NCI-H1048 (cell line): ENCODE measurements at regions not wholly inside any gene's neighbourhood (a gene's known extent, or its start where the extent isn't known, plus 50 kb on each side); places are given as distances from the start of the nearest gene placed in this dataset.

Experiments
- DNase-seq: peaks from one replicate; lab custom pipeline; 2025; lab: John Stamatoyannopoulos, UW

DNA sequence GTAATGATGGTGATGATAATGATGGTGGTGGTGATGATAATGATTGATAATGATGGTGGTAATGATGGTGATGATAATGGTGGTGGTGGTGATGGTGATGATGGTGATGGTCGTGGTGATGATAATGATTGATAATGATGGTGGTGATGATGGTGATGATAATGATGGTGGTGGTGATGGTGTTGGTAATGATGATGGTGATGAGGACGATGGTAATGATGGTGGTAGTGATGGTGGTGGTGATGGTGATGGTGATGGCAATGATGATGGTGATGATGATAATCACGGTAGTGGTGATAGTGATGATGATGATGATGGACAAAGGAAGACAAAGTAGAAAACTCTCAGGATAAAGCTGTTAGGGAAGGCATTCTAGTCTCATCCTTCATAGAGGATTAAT is 310.5 kb downstream of the MSX2 start:
- DNase-seq: no peak

GRCh38 chr5:175032741-175033151 is 308.4 kb downstream of the MSX2 start:
- DNase-seq: no peak

DNA sequence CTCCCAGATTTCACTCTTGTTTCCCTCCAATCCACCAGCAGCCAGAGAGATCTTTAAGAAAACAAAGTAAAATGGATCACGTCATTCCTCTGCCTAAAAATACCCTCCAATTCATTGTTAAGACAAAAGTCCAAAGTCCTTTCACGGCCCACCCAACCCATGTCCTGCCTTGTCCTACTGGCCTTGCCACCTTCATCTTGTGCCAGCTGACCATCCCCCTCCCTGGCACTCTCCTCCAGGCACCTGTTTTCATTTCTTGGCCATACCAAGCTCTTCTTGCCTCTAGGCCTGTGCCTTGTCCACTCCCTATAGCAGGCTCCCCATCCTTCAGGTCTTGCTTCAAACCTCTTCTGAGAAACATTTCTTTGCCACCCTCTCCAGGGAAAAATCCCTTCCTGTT is 307.6 kb downstream of the MSX2 start:
- no peak for DNase-seq

- DNase-seq: no peak
These were observed 303.0 kb downstream of the MSX2 start for GRCh38 chr5:175027390-175027789.

- DNase-seq: no peak
These were observed 300.7 kb downstream of the MSX2 start for GRCh38 chr5:175025077-175025476.

DNA sequence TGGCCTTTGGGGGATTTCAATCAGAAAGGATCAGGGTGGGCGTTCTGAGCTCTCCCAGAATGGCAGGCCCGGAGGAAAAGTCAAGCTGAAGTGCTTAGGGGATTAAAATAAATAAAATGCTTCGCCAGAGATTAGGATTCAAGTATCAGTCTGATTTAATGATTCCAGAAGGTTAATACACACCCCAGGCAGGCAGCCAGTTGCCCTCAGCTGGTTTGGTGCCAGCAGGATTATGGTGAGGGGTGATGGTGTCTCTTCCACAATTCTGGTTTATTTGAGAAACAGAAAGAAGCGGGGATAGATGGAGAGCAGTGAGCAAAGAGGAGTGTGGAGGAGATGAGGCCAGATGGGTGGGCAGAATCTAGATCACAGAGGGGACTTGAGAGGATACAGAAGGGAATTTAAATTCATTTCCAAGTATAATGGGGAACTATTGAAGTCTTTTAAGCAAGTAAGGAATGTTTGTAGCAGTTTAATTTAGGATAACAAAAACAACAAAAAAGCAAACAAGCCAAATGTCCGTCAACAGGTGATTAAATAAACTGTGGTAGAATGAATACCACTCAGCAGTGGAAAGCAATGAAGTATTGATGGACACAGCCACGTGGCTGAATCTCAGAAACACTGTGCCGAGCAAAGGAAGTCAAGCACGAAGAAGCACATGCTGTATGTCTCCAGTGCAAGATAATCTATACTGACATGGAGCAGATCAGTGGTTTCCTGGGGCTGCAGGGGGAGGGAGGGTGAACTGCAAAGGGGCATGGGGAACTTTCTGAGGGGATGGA is 297.7 kb downstream of the MSX2 start:
- DNase-seq: no peak

- DNase-seq: no peak
These were observed 296.9 kb downstream of the MSX2 start for GRCh38 chr5:175021321-175021720.

GRCh38 chr5:175015028-175015685 is 290.8 kb downstream of the MSX2 start:
- no peak for DNase-seq

DNA sequence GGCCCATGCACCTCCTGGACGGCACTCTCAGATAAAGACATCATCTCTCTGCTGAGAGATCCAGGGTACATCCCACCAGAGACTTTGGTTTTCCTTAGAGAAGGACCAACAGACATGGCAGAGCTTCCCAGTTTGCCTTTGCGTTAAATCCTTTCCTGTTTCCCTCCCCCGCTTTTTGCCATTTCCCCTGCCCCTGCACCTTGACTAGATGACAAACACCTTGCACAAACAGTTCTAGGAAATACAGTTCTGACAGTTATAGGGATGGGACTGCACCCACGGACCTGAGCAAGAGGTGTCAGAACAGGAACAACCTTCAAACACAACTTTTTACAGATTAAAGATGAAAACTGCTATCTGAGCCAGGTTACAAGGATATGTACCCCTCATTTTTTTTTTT is 288.9 kb downstream of the MSX2 start:
- no peak for DNase-seq

DNA sequence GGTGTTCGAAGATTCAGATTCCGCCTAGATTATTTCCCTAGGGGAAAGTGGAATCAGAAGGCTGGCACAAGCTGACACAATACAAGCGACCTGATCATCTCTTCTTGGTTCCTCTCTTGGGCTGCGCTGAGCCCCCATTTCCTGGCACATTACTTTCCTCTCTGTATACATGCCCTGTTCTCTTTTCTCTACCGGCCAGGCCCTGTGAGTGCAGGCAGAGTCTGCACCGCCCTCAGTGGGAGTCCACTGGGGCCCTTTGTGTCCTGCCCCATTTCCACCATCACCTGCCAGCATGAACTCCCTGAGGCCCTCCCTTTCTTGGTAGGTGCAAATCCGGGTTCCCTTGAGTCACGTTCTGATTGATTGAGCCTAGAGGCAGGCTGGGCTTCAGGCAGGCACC is 287.9 kb downstream of the MSX2 start:
- DNase-seq: no peak

DNA sequence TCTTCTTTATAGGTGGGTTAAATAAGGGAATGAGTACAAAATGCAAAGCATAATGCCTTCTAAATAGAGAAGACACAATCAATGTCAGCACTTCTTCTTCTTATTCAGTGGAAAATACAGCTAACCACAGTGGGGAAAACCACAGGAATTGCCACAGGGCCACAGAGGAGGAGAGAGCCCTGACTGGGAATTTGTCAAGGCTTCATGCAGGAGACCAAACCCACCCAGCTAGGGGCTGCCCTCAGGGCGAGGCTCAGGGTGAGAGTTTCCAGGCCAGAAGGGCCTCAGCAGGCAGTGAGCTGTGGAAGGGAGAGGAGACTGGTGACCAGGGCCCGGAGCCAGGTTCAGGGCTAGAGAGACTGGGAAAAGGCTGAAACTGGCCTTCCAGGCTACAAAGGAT is 279.1 kb downstream of the MSX2 start:
- no peak for DNase-seq

DNA sequence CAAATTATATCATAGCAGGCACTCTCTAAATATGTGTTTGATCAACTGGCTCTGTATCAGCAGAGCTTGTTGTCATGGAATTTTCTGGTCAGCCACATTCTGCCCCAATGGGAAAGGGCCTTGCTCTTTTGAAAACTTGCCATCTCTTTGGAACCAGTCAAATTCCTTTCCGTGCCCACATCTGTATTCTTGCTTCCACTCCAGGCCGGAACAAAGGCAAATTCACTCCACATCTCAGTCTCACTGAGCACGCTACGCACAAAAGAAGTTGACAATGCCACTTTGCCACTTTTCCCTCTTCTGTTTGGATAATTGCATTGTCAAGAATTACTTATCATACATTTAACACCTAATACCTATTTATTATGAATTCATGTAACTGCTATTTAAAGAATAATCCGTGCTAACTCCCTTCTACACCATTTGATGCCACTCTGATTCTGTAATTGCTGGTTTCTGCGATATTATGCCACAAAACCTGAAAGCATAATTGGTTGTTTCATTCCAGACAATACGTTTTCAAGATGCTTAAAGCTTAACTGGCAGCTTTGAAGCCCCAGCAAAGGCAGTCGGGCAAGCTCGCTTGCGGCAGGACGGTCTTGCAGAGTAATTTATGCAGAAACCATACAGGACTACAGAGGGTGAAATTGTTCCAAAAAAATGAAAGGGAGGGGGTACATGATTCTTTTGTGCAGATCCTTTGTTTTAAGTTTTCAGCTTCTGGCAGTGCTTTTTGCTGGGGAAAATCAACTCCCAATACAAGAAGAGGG is 277.7 kb downstream of the MSX2 start:
- no peak for DNase-seq

- no peak for DNase-seq
These were observed 276.9 kb downstream of the MSX2 start for GRCh38 chr5:175001311-175001710.

GRCh38 chr5:174999581-174999980 is 275.2 kb downstream of the MSX2 start:
- no peak for DNase-seq

DNA sequence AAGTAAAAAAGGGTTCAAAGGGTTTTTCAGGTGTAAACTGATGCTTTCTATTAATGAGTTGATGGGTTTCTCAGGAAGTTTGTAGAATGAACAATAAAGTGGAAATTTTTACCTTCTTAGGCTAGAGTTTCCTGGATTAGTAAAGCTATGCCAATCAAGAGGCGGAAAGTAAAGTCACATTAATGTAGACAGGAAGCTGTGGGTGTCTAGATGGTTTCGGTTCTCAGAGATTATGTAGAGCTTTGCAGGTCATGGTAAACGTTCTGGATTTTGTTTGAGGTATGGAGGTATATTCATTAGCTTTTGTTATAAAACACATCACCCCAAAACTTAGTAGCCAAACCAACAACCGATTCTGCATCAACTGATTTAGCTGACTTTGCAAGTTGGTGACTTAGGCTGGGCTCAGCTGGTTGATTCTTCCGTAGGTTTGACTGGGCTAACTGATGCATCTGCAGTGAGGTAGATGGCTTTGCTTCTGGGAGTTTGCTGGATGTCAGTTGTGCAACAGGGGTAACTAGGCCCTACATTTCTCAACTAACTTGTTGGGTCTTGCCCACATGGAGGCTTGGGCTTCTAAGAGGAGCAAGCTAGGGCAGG is 273.8 kb downstream of the MSX2 start:
- DNase-seq: no peak

GRCh38 chr5:174997688-174998087 is 273.3 kb downstream of the MSX2 start:
- no peak for DNase-seq

GRCh38 chr5:174996941-174997340 is 272.6 kb downstream of the MSX2 start:
- DNase-seq: no peak

DNA sequence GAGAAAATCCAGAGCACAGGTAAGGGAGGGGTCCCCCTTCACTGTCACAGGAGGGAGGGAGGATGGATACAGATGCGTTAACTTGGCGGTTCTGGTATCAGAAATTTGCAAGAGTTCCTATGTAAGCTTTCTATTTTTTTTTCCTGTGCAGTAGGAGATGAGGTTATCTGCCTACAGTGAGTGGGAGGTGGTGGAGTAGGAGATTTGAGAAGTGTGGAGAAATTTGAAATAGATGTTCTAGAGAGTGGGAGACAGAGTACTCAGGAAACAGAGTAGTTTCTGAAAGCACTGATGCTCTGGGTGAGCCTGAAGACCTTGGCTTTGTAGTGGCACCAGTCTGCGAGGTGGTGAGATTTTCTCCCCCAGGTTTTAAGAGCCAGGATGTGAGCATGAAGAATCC is 271.4 kb downstream of the MSX2 start:
- DNase-seq: no peak

- no peak for DNase-seq
These were observed 267.5 kb downstream of the MSX2 start for GRCh38 chr5:174991847-174992246.

DNA sequence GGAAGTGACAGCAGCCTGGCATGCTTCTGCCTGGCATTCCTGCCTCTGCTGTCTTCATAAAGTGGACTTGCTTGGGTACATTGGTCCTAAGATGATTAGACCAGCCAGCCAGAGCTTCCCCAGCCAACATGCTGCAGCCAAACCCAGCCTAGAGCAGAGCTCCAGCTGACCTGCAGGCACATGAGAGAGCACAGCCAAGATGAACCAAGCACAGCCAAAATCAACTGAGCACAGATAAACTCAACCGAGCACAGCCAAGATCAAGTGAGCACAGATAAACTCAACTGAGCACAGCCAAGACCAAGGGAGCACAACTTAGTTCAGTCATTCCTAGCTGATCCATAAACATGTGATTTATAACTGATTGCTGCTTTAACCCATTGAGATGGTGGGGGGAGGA is 266.5 kb downstream of the MSX2 start:
- DNase-seq: no peak

DNA sequence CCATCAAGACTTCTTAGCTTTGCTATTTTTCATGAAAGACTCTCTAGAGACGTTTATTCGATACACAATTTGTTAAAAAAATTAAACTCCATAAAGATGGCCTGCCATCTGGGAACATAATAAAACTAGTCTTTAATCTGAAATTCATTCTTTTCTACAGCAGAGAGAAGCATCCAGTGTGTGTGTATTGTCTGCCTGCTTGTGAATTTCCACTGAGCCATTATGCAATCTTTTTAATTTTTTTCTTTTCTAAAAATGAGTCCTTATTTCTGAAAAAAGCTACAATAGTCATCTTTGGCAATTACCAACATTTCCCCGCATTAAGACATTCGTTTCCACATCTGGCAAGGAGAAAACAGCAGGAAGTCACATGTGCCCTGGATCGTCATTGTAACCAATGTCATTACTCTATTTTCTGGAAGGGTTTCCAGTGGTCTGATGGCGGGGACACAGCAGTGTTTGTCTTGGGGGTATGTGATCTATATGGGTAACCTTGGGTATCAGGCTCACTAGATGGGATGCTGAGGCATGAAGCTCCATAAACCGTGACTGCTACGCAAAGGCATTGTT is 263.1 kb downstream of the MSX2 start:
- no peak for DNase-seq

DNA sequence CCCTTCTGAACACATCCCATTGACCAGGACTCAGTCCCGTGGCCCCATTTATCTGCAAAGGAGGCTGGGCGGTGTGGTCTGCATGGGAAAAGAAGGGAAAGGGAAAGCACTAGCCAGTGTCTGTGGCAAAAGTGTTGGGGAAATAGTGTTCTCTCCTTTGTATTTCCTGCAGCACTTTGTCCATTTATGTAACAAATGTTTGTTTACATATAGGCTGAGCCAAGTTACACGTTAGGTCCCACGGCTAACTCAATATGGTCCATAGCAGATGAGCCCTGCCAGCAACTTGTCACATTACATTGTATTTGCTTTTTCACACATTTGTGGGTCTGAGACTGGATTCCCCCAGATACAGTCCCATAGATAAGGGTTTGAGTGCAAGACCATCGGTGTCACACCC is 260.5 kb downstream of the MSX2 start:
- DNase-seq: no peak
